Amniotic epithelial cell (primary cell): ENCODE measurements at regions not wholly inside any gene's neighbourhood (a gene's known extent, or its start where the extent isn't known, plus 50 kb on each side); places are given as distances from the start of the nearest gene placed in this dataset.

Source experiments
- DNase-seq: peaks from one replicate; pipeline ENCODE4 v3.0.0-alpha.2; 2010; ENCODE audit warnings: low read depth

DNA sequence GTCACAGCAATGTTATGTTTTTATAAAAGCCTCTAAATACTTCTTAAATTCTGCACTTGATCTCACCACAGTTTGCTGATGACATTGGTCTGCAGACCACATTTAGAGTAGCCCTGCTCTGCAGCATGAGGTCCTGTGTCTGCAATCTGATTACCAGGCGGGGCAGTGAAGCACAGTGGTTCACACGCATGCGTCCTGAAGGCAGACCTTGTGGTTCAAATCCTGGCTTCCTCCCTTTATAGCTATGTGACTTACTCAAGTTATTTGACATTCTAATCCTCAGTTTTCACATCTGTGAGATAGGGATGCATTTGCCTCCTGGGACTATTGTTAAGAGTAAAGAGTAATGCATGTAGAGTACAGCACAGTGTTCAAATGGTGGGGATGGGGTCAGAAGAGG lies 50.3 kb downstream of the BMAL2 start:
- DNase-seq = no peak

DNA sequence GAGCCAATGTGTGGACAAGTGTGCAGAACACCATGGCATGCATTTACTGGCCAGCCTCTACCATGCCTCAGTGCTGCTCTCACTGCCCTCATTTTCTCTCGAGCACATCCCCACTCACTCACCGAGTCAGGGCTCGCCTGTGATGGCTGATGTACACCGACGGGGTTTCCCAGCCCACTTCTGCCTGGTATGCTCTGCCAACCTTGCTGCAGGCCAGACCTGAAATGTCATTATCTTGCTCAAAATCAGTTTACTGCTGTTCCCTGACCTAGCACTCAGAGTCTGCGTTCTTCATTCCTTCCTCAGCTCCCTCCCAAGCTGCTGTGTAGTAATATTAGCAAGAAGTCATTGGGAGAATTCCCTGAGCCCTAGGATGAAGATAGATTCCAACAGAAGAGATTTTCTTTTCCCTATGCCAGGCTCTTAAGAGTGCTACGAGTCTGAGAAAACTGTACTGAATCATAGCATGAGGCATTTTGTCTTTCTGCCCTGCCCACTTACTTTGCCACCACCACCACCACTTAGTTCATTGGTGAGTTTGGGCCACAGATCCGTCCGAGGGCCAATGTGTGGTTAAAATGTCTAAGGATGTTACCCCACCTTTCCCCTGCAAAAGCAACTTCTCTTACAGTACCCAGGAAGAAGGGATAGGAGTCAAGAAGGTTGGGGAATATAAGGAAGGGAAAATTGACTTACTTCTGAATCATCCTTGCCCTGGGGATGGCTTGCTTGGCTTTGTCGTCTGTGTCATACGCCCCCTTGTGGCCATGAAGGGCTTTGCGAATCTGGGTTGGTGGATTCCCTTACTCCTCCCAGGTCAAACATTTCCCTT lies 51.0 kb downstream of the BMAL2 start:
- peak; percentile 83 for DNase-seq

DNA sequence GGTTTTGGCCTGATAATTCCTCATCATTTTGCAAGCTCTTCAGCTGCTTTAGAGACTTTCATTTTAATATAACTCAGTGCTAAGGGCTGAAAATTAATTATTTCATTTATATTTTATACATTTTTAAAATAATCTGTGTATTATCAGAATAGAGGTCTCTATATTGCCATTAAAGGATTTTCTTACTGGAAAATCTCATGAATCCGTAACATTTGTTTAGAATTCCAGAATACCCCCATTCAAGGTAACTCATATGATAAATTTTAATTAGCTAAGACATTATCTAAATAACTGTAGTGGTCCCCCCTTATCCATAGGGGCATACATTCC lies 51.6 kb downstream of the BMAL2 start:
- DNase-seq = no peak

DNA sequence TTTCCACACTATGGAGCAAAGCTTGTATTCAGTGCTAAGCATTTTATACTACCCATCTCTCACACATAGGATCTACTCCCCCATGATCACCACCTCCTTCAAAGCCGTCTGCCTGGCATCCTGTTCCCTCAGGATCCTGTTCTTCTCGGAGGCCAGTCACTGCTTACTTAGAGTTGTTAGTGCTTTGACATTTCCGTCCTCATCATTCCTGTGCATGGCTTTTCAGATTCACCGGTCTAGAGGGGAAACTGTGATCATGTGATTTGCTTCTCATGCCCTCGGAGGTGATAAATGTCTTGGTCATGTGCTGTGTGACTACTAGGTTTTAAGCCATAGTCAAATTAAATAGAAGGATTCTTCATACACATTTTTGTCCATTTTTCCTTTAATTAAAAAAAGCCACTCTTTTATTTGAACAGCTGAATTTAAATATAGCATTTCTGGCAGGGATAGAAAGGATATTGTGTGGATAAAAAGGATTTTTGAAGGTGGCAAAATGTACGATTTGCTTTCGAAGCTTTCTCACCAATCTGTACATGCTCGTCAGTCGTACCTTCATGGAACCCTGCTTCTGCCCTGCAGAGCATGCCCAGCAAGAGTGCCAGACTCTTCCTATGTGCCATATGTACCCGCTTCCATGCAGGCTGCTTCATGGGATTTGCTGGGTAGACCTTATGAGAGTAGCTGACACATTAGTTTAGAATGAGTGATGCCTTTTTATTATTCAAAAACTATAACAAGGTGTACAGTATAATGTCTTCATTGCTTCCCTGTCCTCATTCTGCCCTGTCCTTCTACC lies 53.3 kb downstream of the BMAL2 start:
- no peak for DNase-seq

GRCh38 chr12:27387473-27387872 lies 54.8 kb downstream of the BMAL2 start:
- no peak for DNase-seq

DNA sequence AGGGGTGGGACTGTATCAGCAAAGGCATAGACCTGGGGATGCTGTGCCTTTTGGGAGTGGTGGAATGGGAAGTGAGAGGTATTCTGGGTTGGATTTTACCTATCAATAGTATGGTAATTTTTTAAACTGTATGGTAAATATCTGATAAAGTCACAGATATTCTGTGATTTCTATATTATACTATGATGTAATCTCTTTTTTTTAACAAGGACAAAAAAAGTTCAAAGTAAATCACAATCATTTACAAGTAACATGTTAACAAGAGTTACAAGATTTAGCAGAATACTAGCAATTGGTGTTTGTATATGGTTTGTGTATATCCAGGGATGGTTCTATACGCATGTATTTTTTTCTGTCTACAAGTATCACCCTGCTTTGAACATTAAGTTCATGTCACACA lies 56.0 kb downstream of the BMAL2 start:
- DNase-seq = no peak

DNA sequence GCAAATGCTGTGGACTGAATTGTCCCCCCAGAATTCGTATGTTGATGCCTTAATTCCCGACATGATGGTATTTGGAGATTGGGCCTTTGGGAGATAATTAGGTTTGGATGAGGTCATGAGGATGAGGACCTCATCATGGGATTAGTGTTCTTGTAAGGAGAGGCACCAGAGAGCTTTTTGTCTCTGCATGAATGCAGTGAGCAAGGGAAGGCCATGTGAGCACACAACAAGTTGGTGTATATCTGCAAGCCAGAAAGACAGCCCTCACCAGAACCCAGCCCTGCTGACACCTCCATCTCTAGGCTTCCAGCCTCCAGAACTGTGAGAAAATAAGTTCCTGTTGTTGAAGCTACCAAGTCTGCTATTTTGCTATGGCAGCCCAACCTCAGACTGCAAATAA lies 51.9 kb upstream of the SMCO2 start:
- no peak for DNase-seq

GRCh38 chr12:27396216-27396815 lies 50.2 kb upstream of the SMCO2 start:
- DNase-seq = peak; percentile 44
